HG02678 (cell line): ENCODE measurements at regions not wholly inside any gene's neighbourhood (a gene's known extent, or its start where the extent isn't known, plus 50 kb on each side); places are given as distances from the start of the nearest gene placed in this dataset.
"Not testable (repeated sequence)": the region's sequence is repeated elsewhere in the genome, so short reads cannot be mapped to it uniquely, and the experiment has no call there.

Source experiments
- ATAC-seq: cut with Tn5 transposase; IDR thresholded peaks from one replicate; pipeline ENCODE4 v1.9.1; 2021; ENCODE audit warnings: mild to moderate bottlenecking, moderate library complexity; ENCODE audit not compliant: unreplicated experiment

GRCh38 chr11:67805253-67806126 is 131.1 kb upstream of the ALDH3B2 start:
- peak; percentile 91 for ATAC-seq

GRCh38 chr11:67804435-67805252 is 130.2 kb upstream of the ALDH3B2 start:
- not testable (repeated sequence) for ATAC-seq

- ATAC-seq = not testable (repeated sequence)
Observed at GRCh38 chr11:67803519-67803918, 129.1 kb upstream of the ALDH3B2 start.

- not testable (repeated sequence) for ATAC-seq
Observed at GRCh38 chr11:67803055-67803454, 128.6 kb upstream of the ALDH3B2 start.

- not testable (repeated sequence) for ATAC-seq
Observed at GRCh38 chr11:67802623-67803022, 128.2 kb upstream of the ALDH3B2 start.

GRCh38 chr11:67801397-67801796 is 127.0 kb upstream of the ALDH3B2 start:
- ATAC-seq = not testable (repeated sequence)

- not testable (repeated sequence) for ATAC-seq
Observed at GRCh38 chr11:67800591-67800990, 126.2 kb upstream of the ALDH3B2 start.

GRCh38 chr11:67799808-67800207 is 125.4 kb upstream of the ALDH3B2 start:
- not testable (repeated sequence) for ATAC-seq

GRCh38 chr11:67797726-67798521 is 123.5 kb upstream of the ALDH3B2 start:
- ATAC-seq = not testable (repeated sequence)

- no peak for ATAC-seq
Observed at GRCh38 chr11:67795746-67796145, 121.3 kb upstream of the ALDH3B2 start.

- not testable (repeated sequence) for ATAC-seq
Observed at GRCh38 chr11:67793750-67794149, 119.3 kb upstream of the ALDH3B2 start.

- not testable (repeated sequence) for ATAC-seq
Observed at GRCh38 chr11:67792273-67792990, 118.0 kb upstream of the ALDH3B2 start.

GRCh38 chr11:67791598-67792170 is 117.3 kb upstream of the ALDH3B2 start:
- not testable (repeated sequence) for ATAC-seq

- ATAC-seq = not testable (repeated sequence)
Observed at GRCh38 chr11:67788341-67788695, 113.9 kb upstream of the ALDH3B2 start.

- not testable (repeated sequence) for ATAC-seq
Observed at GRCh38 chr11:67787681-67788340, 113.4 kb upstream of the ALDH3B2 start.

GRCh38 chr11:67781967-67782366 is 107.5 kb upstream of the ALDH3B2 start:
- not testable (repeated sequence) for ATAC-seq

GRCh38 chr11:67781506-67781905 is 107.1 kb upstream of the ALDH3B2 start:
- ATAC-seq = not testable (repeated sequence)

GRCh38 chr11:67780056-67780455 is 105.6 kb upstream of the ALDH3B2 start:
- ATAC-seq = no peak

GRCh38 chr11:67779189-67779875 is 104.9 kb upstream of the ALDH3B2 start:
- ATAC-seq = not testable (repeated sequence)
